Keratinocyte (primary cell): ENCODE measurements at regions not wholly inside any gene's neighbourhood (a gene's known extent, or its start where the extent isn't known, plus 50 kb on each side); places are given as distances from the start of the nearest gene placed in this dataset.

Experiments
- CTCF ChIP-seq, 3 experiments: IDR thresholded peaks in 1 of 3; conservative IDR thresholded peaks in 1 of 3; optimal IDR thresholded peaks in 1 of 3; 2 replicates in 2 of 3; 3 replicates in 1 of 3; pipeline versions ENCODE3 to v1.5.1; 2011; ENCODE audit warnings: low read length in 3 of 3, mild to moderate bottlenecking in 3 of 3, moderate library complexity in 2 of 3, control low read depth in 1 of 3, inconsistent platforms in 1 of 3; ENCODE audit not compliant: insufficient read depth in 2 of 3; ENCODE audit errors: extremely low read depth in 1 of 3
- EZH2 ChIP-seq: IDR thresholded peaks from one replicate; pipeline ENCODE4 v1.6.1; 2012; ENCODE audit warnings: inconsistent platforms, mild to moderate bottlenecking, low read length, moderate library complexity

DNA sequence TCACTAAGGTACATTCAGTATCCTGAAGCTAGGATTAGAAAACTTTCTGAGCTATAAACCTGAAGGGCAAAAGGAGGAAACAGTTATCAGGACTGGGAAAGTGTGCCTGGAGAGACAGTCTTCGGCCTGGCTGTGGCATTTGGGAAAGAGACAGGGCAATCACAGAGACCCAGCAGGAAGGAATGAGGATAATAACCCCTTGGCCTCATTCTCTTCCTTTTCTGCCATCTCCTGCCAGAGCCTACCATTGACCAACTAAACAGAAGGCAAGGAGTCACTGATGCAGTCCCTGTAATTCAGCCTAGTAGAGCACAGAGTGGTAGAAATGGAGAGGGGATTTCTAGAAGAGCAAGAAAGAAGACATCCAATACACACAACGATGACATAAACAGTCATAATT is 359.4 kb downstream of the HDGFL1 start:
- TF ChIP-seq CTCF (optimal IDR thresholded peaks at IDR 0.05 in 1 of 3, IDR thresholded peaks at IDR 0.05 in 1 of 3, conservative IDR thresholded peaks at IDR 0.05 in 1 of 3; ENCODE audit: extremely low read depth in 1 of 3, insufficient read depth in 2 of 3, low read length in 3 of 3) (no peak), EZH2 (no peak)
